ENCODE measurements at regions not wholly inside any gene's neighbourhood (a gene's known extent, or its start where the extent isn't known, plus 50 kb on each side); places are given as distances from the start of the nearest gene placed in this dataset.

- Histone ChIP-seq H3K4me1 (no peaks in the 10 kb centered on the region), H3K36me3 (no peaks in the 10 kb centered on the region), H3K27ac (no peak overlapping the region), H3K27me3 (no peaks in the 10 kb centered on the region), H3K9me3 (no peaks in the 10 kb centered on the region), H3K4me3 (no peak overlapping the region)
- no peak for DNase-seq (ENCODE audit: low spot score)
- TF ChIP-seq, protein P1, sequence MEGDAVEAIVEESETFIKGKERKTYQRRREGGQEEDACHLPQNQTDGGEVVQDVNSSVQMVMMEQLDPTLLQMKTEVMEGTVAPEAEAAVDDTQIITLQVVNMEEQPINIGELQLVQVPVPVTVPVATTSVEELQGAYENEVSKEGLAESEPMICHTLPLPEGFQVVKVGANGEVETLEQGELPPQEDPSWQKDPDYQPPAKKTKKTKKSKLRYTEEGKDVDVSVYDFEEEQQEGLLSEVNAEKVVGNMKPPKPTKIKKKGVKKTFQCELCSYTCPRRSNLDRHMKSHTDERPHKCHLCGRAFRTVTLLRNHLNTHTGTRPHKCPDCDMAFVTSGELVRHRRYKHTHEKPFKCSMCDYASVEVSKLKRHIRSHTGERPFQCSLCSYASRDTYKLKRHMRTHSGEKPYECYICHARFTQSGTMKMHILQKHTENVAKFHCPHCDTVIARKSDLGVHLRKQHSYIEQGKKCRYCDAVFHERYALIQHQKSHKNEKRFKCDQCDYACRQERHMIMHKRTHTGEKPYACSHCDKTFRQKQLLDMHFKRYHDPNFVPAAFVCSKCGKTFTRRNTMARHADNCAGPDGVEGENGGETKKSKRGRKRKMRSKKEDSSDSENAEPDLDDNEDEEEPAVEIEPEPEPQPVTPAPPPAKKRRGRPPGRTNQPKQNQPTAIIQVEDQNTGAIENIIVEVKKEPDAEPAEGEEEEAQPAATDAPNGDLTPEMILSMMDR (IDR thresholded peaks at IDR 0.05) = no peak
Measured at GRCh38 chr1:42004860-42005259, 86.1 kb upstream of the HIVEP3 start.

GRCh38 chr1:42004322-42004721 lies 85.6 kb upstream of the HIVEP3 start:
- DNase-seq (ENCODE audit: low spot score) = no peak
- Histone ChIP-seq H3K36me3 (no peaks in the 10 kb centered on the region), H3K27ac (no peak overlapping the region), H3K4me3 (no peak overlapping the region), H3K9me3 (no peaks in the 10 kb centered on the region), H3K27me3 (no peaks in the 10 kb centered on the region), H3K4me1 (no peaks in the 10 kb centered on the region)
- TF ChIP-seq, protein P1 (IDR thresholded peaks at IDR 0.05) = no peak

- TF ChIP-seq, protein P1 (IDR thresholded peaks at IDR 0.05) = no peak
- Histone ChIP-seq H3K9me3 (no peaks in the 10 kb centered on the region), H3K4me3 (no peak overlapping the region), H3K36me3 (no peaks in the 10 kb centered on the region), H3K27me3 (no peaks in the 10 kb centered on the region), H3K4me1 (no peaks in the 10 kb centered on the region), H3K27ac (no peak overlapping the region)
- no peak for DNase-seq (ENCODE audit: low spot score)
Measured at GRCh38 chr1:42003433-42003832, 84.7 kb upstream of the HIVEP3 start.

GRCh38 chr1:42002220-42002619 lies 83.5 kb upstream of the HIVEP3 start:
- no peaks in the 10 kb centered on the region for H3K36me3 ChIP-seq
- DNase-seq (ENCODE audit: low spot score) = no peak
- H3K27ac ChIP-seq = no peak overlapping the region
- no peak overlapping the region for H3K4me3 ChIP-seq
- H3K9me3 ChIP-seq = no peaks in the 10 kb centered on the region
- H3K27me3 ChIP-seq = no peaks in the 10 kb centered on the region
- no peaks in the 10 kb centered on the region for H3K4me1 ChIP-seq
- TF ChIP-seq, protein P1 (IDR thresholded peaks at IDR 0.05) = no peak

DNA sequence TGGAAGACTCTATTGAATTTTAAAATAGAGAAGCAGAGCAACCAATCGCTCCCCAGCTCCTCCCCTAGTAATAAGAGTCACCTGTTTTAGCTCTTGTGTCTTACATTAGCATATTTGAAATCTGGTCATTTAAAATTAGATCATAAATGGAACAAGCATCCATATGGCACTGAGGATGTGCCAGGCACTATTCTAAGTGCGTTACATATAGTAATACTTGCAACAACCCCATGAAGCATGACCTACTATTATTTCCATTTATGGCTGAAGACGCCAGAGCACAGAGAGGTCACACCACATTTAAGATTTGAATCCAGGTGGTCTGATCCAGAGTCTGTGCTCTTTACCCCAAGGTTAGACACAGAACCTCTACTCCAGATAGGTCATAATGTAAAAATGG lies 82.0 kb upstream of the HIVEP3 start:
- Histone ChIP-seq H3K4me1 (no peaks in the 10 kb centered on the region), H3K4me3 (no peak overlapping the region), H3K27me3 (no peaks in the 10 kb centered on the region), H3K27ac (no peak overlapping the region), H3K9me3 (no peaks in the 10 kb centered on the region), H3K36me3 (no peaks in the 10 kb centered on the region)
- TF ChIP-seq, protein P1 (IDR thresholded peaks at IDR 0.05) = no peak
- no peak for DNase-seq (ENCODE audit: low spot score)

DNA sequence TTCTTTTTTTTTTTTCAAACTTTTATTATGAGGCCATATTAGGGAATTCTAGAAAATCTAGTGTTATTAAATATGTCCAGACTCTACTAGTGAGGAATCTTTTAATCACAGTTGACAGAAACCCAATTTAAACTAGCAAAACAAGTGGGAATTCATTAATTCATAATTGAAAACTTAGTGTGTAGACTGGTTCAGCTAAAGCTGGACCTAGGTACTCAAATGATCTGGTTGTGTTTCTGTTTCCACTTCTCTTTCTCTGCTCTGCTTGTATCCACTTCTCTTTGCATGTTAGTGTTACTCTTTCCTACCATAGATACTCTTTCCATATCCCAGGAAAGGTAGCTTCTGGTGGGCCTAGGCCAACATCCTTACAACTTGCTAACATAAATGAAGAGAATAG lies 81.2 kb upstream of the HIVEP3 start:
- TF ChIP-seq, protein P1 (IDR thresholded peaks at IDR 0.05) = no peak
- H3K4me3 ChIP-seq = no peak overlapping the region

More for the DNA sequence above, 81.2 kb upstream of the HIVEP3 start:
- no peaks in the 10 kb centered on the region for H3K27me3 ChIP-seq
- no peaks in the 10 kb centered on the region for H3K9me3 ChIP-seq
- no peak overlapping the region for H3K27ac ChIP-seq
- no peaks in the 10 kb centered on the region for H3K36me3 ChIP-seq
- DNase-seq (ENCODE audit: low spot score) = no peak
- no peaks in the 10 kb centered on the region for H3K4me1 ChIP-seq

All from right atrium auricular region (tissue), 2 donors.